Panc1 (cell line): ENCODE measurements at regions not wholly inside any gene's neighbourhood (a gene's known extent, or its start where the extent isn't known, plus 50 kb on each side); places are given as distances from the start of the nearest gene placed in this dataset.

ENCODE experiments used
- CTCF ChIP-seq: fragments of 450-650 bp; IDR thresholded peaks from 2 replicates; pipeline ENCODE4 v1.5.1; 2017; ENCODE audit warnings: mild to moderate bottlenecking
- POLR2AphosphoS5 ChIP-seq: IDR thresholded peaks from 2 replicates; pipeline ENCODE4 v1.6.1; 2012; ENCODE audit warnings: mild to moderate bottlenecking, low read depth, low read length, moderate library complexity
- REST ChIP-seq, 2 experiments: IDR thresholded peaks; 2 replicates each; pipeline ENCODE4 v1.6.1; 2011 to 2012; ENCODE audit warnings: low read depth in 2 of 2, control low read depth in 1 of 2, low read length in 1 of 2, mild to moderate bottlenecking in 1 of 2, moderate library complexity in 1 of 2; ENCODE audit not compliant: insufficient read depth in 1 of 2
- SIN3A ChIP-seq: IDR thresholded peaks from 2 replicates; pipeline ENCODE4 v1.6.1; 2012; ENCODE audit warnings: low read depth, mild to moderate bottlenecking, low read length, moderate library complexity, borderline replicate concordance; ENCODE audit not compliant: insufficient read depth

GRCh38 chr2:196379600-196379999 lies 208.2 kb upstream of the STK17B start:
- TF ChIP-seq CTCF (no peak), POLR2AphosphoS5 (no peak), REST (IDR thresholded peaks at IDR 0.05; ENCODE audit: insufficient read depth in 1 of 2, low read depth in 2 of 2, low read length in 1 of 2) (no peak), SIN3A (no peak)
